ENCODE measurements at regions not wholly inside any gene's neighbourhood (a gene's known extent, or its start where the extent isn't known, plus 50 kb on each side); places are given as distances from the start of the nearest gene placed in this dataset.

DNA sequence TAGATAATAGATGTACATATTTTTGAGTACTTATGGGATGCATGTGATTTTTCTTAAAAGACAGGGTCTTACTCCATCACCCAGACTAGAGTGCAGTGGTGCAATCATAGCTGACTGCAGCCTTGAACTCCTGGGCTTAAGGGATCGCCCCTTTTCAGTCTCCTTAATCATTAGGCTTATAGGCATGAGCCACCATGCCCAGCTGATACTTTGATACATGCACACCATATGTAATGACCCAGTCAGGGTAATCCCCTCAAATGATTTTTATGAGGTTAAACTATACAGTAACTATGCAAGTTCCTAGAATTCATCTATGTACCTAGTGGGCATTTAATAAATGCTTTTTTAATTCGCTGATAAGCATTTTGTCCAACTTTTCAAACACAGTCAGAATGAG, 292.3 kb downstream of the DTWD2 start:
- Histone ChIP-seq H3K27me3 (ENCODE audit: insufficient read depth, low read depth, low read length) (no peaks in the 10 kb centered on the region), H3K9me2 (ENCODE audit: insufficient read depth, low read length) (no peaks in the 10 kb centered on the region), H3K27ac (ENCODE audit: low read length) (no peak overlapping the region), H3K4me2 (ENCODE audit: low read length) (no peak overlapping the region), H3K9ac (ENCODE audit: low read length) (no peak overlapping the region), H4K20me1 (ENCODE audit: insufficient read depth) (no peaks in the 10 kb centered on the region), H3F3A (ENCODE audit: insufficient read depth, low read length, poor library complexity, severe bottlenecking) (no peaks in the 10 kb centered on the region), H3K36me3 (ENCODE audit: insufficient read depth, low read length) (no peaks in the 10 kb centered on the region), H3K4me3 (ENCODE audit: low read length) (no peak overlapping the region), H2AFZ (ENCODE audit: low read depth, low read length) (no peak overlapping the region), H3K9me3 (ENCODE audit: low read length) (no peaks in the 10 kb centered on the region), H3K79me2 (replicated peaks; ENCODE audit: insufficient read depth, low read length) (no peaks in the 10 kb centered on the region)
- no peak for TF ChIP-seq EZH2 (IDR thresholded peaks at IDR 0.05; ENCODE audit: borderline replicate concordance, insufficient read depth, low read length, poor library complexity, severe bottlenecking)
- TF ChIP-seq SMC3 (conservative IDR thresholded peaks at IDR 0.05; ENCODE audit: poor library complexity): no peak
- no peak for TF ChIP-seq POLR2AphosphoS5 (IDR thresholded peaks at IDR 0.05)
- TF ChIP-seq, protein P1, sequence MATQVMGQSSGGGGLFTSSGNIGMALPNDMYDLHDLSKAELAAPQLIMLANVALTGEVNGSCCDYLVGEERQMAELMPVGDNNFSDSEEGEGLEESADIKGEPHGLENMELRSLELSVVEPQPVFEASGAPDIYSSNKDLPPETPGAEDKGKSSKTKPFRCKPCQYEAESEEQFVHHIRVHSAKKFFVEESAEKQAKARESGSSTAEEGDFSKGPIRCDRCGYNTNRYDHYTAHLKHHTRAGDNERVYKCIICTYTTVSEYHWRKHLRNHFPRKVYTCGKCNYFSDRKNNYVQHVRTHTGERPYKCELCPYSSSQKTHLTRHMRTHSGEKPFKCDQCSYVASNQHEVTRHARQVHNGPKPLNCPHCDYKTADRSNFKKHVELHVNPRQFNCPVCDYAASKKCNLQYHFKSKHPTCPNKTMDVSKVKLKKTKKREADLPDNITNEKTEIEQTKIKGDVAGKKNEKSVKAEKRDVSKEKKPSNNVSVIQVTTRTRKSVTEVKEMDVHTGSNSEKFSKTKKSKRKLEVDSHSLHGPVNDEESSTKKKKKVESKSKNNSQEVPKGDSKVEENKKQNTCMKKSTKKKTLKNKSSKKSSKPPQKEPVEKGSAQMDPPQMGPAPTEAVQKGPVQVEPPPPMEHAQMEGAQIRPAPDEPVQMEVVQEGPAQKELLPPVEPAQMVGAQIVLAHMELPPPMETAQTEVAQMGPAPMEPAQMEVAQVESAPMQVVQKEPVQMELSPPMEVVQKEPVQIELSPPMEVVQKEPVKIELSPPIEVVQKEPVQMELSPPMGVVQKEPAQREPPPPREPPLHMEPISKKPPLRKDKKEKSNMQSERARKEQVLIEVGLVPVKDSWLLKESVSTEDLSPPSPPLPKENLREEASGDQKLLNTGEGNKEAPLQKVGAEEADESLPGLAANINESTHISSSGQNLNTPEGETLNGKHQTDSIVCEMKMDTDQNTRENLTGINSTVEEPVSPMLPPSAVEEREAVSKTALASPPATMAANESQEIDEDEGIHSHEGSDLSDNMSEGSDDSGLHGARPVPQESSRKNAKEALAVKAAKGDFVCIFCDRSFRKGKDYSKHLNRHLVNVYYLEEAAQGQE (IDR thresholded peaks at IDR 0.05; ENCODE audit: borderline replicate concordance): no peak

DNA sequence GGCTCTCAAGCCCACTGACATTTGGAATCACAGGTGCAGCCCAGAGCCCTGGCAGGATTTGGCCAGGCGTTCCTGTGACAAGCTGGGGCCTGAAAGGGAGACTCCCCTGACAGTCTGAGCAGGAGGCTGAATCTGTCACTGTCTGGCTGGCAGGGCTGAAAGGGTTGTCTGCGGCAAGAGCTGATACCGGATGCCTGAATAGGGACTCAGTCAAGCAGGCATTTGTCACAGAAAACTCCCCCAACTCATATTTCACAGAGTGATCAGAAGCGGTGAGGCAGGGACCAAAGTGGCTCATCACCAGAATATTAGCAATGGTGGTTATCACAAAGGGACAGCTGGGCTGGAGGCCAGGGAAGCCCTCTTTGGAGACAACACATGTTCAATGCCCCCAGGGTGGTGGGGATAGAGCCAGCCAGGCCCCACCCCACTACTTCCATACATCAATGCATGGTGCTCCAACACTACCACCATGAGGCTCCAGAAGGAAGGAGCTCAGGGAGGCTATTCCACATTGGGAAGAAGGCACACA, 295.5 kb downstream of the DTWD2 start:
- H3K36me3 ChIP-seq (ENCODE audit: insufficient read depth, low read length): no peaks in the 10 kb centered on the region
- no peak overlapping the region for H2AFZ ChIP-seq (ENCODE audit: low read depth, low read length)
- no peak overlapping the region for H3K4me3 ChIP-seq (ENCODE audit: low read length)
- no peaks in the 10 kb centered on the region for H3F3A ChIP-seq (ENCODE audit: insufficient read depth, low read length, poor library complexity, severe bottlenecking)
- no peak overlapping the region for H3K27ac ChIP-seq (ENCODE audit: low read length)
- no peak overlapping the region for H3K9ac ChIP-seq (ENCODE audit: low read length)
- no peak for TF ChIP-seq MXI1 (conservative IDR thresholded peaks at IDR 0.05; ENCODE audit: poor library complexity, severe bottlenecking)
- no peak for TF ChIP-seq SMC3 (conservative IDR thresholded peaks at IDR 0.05; ENCODE audit: poor library complexity)
- no peak for TF ChIP-seq EZH2 (IDR thresholded peaks at IDR 0.05; ENCODE audit: borderline replicate concordance, insufficient read depth, low read length, poor library complexity, severe bottlenecking)
- no peak for TF ChIP-seq TAF1 (IDR thresholded peaks at IDR 0.05; ENCODE audit: low read depth)
- TF ChIP-seq, protein P1 (IDR thresholded peaks at IDR 0.05; ENCODE audit: borderline replicate concordance): no peak
- TF ChIP-seq EP300 (conservative IDR thresholded peaks at IDR 0.05; ENCODE audit: poor library complexity, severe bottlenecking): no peak
- TF ChIP-seq, protein P2, sequence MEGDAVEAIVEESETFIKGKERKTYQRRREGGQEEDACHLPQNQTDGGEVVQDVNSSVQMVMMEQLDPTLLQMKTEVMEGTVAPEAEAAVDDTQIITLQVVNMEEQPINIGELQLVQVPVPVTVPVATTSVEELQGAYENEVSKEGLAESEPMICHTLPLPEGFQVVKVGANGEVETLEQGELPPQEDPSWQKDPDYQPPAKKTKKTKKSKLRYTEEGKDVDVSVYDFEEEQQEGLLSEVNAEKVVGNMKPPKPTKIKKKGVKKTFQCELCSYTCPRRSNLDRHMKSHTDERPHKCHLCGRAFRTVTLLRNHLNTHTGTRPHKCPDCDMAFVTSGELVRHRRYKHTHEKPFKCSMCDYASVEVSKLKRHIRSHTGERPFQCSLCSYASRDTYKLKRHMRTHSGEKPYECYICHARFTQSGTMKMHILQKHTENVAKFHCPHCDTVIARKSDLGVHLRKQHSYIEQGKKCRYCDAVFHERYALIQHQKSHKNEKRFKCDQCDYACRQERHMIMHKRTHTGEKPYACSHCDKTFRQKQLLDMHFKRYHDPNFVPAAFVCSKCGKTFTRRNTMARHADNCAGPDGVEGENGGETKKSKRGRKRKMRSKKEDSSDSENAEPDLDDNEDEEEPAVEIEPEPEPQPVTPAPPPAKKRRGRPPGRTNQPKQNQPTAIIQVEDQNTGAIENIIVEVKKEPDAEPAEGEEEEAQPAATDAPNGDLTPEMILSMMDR (IDR thresholded peaks at IDR 0.05; ENCODE audit: poor library complexity, severe bottlenecking): no peak
- TF ChIP-seq POLR2AphosphoS5 (IDR thresholded peaks at IDR 0.05): no peak
- TF ChIP-seq RAD21 (conservative IDR thresholded peaks at IDR 0.05): no peak
- H3K27me3 ChIP-seq (ENCODE audit: insufficient read depth, low read depth, low read length): no peaks in the 10 kb centered on the region
- no peaks in the 10 kb centered on the region for H3K9me2 ChIP-seq (ENCODE audit: insufficient read depth, low read length)
- H4K20me1 ChIP-seq (ENCODE audit: insufficient read depth): no peaks in the 10 kb centered on the region
- no peaks in the 10 kb centered on the region for H3K9me3 ChIP-seq (ENCODE audit: low read length)
- H3K4me2 ChIP-seq (ENCODE audit: low read length): no peak overlapping the region
- no peaks in the 10 kb centered on the region for H3K79me2 ChIP-seq (replicated peaks; ENCODE audit: insufficient read depth, low read length)
